ENCODE measurements at regions not wholly inside any gene's neighbourhood (a gene's known extent, or its start where the extent isn't known, plus 50 kb on each side); places are given as distances from the start of the nearest gene placed in this dataset.

GRCh38 chr13:22256111-22256639, 585.3 kb downstream of the FGF9 start:
- TF ChIP-seq CTCF (IDR thresholded peaks at IDR 0.05) = no peak
- TF ChIP-seq EP300 (IDR thresholded peaks at IDR 0.05) = no peak
- TF ChIP-seq POLR2A (IDR thresholded peaks at IDR 0.05) = no peak
- no peak for TF ChIP-seq POLR2AphosphoS5 (IDR thresholded peaks at IDR 0.05)
